ENCODE measurements at regions not wholly inside any gene's neighbourhood (a gene's known extent, or its start where the extent isn't known, plus 50 kb on each side); places are given as distances from the start of the nearest gene placed in this dataset.
A peak's percentile ranks its signal among the peaks of the same experiment; 100 is the strongest.

DNA sequence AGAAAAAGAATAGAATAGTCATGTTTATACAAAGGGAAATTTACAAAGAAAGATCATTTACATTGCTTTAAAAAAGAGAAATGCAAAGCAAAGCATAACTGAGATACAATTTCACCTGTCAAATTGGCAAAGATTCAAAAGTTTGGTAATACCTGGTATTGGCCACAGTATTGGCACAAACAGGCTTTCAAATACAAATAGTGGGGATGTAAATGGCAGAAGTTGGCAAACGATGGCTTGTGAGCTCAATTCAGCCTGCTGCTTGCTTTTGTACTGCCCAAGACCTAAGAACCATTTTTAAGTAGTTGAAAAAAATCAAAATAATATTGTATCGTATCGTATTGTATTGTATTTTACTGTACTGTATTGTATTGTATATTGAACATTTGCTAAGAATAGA lies 194.5 kb upstream of the JAG1 start:
- DNase-seq: no peak

DNA sequence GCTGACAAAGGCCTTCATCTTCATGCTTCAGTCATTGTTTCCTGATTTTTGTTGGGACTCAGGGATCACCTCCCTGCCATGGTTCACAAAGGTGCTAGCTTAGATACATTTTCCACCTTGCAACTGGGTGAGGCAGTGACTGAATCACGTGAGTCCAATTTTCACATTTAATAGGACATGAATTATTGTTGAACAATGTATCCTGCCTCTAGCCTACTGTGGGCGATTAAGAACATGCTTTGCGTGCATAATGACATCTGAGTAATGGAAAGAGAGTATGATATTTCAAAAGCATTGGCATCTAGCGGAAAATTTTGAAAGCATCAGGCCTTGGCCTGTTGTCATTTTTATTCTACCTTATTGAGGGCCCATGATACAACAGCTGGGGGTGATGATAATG lies 199.2 kb upstream of the JAG1 start:
- no peak for DNase-seq

DNA sequence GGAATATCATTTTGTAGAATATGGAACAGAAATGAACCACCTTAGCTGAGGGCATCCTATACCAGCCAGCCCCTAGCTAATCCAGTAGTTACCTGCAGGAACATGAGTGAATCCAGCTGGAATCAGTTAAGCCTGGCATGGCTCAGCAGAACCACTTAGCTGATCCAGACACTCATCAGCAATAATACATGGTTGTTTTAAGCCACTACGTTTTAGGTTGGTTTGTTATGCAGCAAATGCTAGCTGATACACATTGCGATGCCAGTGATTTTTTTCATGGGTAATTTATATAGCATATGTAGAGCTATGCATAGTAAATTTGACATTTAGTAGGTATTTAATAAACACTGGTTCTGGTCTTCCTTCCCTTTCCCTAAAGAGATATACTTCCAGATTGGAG lies 201.9 kb upstream of the JAG1 start:
- DNase-seq: no peak

DNA sequence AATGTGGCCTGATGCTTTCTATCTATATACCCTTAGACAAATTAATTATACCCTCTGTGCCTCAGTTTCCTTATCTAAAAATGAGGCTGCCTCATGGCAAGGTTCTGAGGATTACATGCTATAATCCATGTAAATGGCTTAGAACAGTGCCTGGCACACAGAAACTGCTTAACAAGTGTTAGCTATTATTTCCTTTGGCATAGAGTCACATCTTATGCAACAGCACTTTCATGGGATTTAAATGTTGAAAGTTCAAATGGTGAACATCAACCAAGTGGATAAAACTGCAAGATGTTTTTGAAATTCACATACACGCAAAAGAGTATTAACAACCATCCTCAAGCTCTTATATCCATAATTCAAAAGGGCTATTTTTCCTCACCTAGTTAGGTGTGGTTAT lies 202.8 kb upstream of the JAG1 start:
- DNase-seq: no peak

DNA sequence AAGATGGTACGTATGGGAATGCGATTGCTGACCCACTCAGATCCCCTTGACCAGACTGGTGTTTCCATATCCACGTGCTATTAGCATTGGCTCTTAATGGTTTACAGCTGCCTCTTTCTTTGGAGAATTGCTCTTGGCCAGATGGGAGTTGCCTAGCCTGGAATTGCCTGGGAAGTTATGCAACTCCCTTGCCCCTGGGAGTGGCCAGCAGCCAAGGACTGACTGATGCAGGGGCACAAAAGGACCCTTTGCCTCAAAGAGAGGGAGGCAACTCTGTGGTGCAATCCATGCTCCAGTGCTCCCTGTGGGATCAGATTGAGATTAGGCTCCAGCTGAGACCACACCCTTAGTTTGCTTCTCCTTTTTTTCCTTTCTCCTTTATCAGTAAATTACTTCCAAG lies 203.5 kb upstream of the JAG1 start:
- no peak for DNase-seq

DNA sequence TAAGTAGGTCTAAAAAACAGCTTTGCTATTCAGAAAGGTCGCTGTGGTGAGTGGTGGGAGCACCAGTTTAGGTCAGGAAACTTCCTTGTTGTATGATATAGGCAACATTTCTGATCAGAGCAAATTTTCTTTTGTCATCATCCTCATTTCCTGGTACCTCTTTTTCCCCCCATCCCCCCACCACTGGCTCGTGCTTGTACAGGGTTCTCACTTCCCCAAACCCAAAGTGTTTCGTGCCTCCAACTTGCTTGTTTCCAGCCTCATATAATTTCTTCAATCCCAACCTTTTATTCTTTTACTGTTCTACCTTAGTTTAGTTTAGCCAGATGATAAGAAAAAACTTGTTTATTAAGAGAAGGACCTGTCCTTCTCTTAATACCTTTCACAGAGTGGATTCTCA lies 209.4 kb upstream of the JAG1 start:
- no peak for DNase-seq

DNA sequence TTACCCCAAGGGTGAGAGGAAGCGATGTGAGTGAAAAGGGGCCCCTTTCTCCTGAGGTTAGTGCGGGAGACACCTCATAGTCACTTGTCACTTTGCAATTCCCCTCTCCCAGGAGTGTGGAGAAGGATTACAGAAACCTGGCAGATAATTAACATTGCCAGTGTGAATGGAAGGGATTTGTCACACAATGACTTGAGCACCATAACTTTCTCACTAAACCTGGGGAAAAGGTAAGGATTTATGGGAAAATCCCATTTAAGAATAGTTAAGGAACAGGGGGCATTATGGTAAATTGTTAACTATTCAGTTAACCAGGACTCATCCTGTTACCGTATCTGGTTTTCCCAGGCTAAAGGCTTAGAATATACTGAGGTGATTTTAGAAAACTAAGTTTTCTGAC lies 219.5 kb upstream of the JAG1 start:
- no peak for DNase-seq

DNA sequence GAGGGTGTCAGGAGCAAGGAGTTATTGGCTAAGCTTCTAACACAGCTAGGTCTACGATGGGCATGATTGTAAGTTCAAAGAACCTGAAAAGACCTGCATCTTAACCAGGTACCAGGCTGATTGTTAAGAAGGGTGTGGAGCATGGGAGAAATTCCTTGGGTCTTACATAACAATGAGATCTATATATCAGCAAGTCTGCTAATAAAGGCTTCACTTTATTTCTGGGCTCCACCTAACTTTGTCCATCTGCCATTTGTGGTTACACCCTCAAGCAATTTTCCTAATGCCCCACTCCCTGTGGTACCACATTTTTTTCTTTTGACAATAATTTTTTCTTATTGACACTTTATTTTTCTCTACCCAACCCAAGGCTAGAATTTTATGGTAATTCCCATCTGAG lies 223.5 kb upstream of the JAG1 start:
- no peak for DNase-seq

DNA sequence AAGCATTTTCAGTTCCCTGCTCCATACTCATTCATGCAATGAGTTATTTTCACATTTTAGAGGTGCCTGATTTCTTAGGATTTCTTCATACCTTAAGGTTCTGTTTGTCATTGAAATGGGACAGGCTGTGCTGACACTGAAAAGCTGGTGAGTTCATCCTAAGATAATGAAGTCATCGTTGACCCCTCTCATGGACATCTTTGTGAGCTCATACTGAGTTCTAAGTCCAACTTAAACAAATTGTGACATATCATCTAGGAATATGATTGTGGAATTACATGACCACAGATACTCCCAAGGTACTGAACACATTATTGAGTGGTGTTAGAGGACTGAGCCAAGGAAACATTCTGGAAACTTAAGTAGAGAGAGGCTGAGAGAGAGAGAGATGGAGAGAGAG lies 224.8 kb upstream of the JAG1 start:
- no peak for DNase-seq

DNA sequence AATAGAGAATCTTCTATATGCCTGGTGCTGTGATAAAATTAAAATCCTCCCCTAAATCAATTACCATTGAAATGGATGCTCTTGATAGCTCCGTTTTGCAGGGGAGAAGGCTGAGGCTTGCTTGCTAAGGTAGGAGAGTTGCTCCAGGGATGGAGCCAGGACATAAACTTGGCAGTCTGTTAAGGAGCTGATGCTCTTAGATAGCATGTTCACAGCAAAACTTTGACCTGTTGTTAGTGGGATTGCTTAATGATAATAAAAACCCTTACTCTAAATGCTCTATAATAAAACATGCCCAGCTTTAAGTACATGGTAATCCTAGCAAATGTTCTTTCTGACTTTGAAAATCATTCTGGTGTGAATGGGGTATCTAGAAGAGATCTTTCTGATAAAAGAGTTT lies 228.4 kb upstream of the JAG1 start:
- DNase-seq: no peak

DNA sequence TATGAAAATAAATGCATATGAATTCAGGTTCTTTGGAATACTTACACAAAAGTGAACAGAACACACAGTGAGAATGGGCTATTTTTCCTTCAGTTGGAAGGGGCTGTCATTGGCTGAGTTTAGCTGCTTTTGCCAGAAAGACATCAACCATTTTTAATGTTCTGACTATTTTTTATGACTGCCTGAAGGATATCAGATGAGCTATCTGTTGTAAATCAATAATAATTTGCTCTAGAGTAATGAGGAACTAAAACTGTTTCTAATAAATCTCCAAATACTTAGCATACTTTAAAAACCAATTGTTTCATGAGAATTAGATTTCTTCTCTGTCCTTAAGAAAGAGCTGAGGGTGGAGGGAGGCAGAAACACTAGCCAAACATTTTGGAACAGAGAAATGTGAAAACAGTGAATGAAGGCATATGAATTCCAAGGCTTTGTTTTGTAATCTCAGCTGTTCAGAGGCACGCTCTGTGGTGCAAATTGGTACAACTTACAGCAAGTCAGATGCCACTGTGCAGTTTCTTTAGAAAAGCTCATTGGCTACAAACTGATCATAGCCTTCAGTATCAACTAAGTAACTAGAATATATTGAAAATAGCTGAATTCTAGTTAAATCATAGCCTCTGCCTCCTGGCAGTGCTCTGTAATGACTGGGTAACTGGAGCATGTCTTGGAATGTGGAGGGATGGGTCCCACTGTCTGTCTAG lies 228.9 kb upstream of the JAG1 start:
- DNase-seq: no peak

DNA sequence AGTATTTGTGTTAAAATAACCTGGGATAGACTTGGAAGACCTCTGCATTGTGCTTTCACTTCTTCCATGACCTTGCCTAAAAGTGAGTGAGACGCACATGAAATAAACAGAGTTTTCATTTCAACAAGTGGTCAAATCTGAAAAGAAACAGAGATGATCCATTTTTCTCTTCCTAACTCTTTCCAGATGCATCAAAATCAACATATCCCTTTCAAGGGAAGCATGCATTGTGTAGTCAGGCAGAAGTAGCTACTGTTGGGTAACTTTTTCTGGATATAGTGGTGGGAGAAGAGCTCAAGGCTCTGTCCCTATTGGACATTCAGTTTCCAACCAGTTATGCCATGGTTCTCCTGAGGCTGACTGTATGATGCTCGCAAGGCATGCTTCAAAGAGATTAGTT lies 233.0 kb upstream of the JAG1 start:
- no peak for DNase-seq

DNA sequence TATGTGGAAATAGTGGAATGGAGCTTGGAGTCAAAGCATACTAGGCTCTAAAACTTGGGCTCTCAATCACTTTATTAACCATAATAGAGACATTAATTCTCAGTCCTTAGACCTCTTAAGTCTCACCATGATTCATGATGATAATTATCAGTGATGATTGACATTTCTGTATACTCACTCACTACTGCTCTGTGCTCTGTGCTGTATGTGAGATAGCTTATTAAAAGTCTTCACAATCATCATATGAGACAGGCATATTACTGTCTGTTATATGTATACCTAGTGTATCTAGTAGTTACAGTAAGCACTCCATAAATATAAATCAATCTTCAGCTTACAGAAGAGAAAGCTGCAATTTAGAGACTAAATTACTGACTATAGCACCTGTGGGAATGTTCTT lies 236.0 kb upstream of the JAG1 start:
- DNase-seq: no peak

DNA sequence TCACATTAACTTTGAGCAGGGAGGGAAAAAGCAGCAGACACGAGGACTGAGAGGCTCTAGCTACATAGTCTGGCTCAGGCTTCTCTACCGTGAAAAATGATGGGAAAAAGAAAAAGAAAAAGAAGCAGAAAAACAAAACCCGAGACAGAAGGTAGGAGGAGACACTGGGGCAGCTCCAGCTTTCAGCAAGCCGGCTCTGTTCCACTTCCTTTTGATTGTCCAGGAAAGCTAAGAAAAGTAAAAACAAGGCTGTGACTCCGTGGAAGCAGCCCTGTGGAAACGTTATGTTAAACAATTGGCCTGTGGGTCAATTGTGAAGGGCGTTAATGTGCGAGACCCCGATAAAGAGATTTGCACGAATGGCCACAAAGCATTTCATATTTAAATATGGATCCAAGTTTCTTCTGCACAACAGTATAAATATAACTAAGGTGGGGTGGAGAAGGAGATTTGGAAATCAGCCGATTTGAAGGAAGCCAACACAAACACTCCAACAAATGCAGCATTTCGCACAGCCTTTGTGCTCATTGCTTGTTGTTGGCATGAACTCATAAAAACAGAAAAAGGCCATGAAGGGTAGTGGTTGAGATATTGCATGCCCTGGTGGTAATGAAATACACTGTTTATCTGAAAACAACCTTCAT lies 236.9 kb upstream of the JAG1 start:
- no peak for DNase-seq

DNA sequence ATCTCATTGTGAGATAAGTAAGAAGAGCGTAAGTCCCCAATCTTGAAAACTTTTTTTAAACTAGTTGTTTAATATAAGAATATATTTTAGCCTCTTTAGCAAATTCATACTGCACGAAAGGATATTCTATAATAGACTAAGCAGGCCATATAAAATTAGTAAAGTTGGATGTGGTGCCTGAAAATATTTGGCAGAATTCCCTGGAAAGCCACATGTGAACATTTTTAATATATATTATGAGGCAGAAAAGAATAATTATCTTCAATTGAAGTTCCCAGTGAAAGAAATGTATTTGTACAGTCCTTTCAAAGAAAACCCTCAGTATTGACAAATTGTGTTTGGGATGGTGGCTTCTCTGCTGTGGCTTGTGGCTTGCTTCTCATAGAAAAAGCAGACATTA lies 237.5 kb upstream of the JAG1 start:
- no peak for DNase-seq

DNA sequence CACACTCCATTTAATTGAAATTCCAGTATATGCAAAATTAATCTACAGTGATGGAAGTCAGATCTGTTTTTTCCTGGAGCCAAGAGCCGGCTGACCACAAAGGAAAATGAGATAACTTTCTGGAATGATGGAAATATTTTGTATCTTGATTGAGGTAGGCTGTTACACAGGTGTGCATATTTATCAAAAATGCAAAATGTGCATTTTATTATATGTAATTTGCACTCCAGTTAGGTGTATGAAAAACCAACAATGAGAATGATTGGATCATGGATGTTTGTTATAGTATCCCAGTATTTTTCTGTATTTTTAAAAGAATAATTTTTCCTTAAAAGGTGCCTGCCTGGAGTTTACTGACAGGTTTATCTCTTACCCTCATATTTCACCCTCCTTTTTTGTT lies 242.0 kb upstream of the JAG1 start:
- no peak for DNase-seq

DNA sequence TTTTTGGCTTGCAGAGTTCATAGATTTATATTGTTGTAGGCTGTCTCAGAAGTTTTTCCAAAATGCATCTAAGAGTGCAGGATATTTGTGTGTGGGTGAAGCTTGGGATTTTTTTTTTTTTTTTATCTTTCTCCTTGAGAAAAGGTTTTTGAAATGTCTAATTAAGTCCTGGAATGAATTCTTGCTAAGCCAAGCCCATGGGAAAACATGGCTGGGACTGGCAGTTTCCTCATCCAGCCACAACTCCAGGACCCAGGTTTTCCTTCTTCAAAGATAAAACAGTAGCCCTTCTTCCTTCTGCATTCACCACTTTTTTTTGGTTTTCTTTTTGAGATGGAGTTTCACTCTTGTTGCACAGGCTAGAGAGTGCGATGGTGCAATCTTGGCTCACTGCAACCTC lies 242.5 kb upstream of the JAG1 start:
- no peak for DNase-seq

DNA sequence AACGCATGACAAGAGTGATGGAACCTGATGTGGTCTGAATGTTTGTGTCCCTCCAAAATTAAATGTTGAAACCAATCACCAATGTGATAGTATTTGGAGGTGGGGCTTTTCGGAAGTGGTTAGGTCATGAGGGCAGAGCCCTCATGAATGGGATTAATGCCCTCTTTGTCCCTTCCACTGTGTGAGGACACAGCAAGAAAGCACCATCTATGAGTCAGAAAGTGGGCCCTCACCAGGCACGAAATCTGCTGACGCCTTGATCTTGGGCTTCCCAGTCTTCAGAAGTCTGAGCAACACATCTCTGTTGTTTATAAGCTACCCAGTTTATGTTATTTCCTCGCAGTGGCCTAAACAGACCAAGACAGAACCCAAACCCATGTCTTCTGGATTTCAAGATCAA lies 244.0 kb upstream of the JAG1 start:
- DNase-seq: no peak

DNA sequence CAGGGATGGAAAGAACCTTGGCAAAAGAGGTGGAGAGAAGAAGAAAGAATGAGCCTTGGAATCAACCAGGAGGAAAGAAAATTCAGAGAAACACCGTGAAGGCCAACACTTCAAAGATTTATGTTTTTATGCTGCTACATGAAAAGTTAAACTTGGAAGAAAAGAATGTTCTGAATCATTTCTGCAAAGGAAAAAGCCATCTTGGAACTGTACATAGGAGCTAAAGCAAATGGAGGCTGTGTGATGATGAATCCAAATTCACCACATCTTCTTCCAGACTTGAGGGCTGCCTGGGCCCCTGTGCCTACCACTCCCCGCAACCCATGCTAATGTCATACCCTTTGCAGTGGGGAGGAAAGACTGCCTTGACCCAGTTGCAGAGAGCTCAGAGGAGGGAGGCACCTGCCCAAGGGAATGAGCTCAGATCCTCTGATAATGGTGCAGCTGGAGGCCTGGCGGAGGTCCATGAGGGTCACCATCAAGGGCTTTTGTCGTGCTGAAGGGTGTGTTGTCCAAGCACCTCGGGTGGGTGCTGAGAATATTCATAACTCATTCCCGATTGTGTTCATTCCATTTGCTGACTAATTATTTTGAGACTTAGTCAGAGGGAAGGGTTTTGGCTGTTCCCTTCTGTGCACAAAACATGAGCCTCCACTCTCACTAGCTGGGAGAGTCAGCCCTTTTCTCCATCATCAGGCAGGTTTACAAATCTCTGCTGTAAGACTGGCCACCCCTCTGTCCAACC lies 245.8 kb upstream of the JAG1 start:
- no peak for DNase-seq

DNA sequence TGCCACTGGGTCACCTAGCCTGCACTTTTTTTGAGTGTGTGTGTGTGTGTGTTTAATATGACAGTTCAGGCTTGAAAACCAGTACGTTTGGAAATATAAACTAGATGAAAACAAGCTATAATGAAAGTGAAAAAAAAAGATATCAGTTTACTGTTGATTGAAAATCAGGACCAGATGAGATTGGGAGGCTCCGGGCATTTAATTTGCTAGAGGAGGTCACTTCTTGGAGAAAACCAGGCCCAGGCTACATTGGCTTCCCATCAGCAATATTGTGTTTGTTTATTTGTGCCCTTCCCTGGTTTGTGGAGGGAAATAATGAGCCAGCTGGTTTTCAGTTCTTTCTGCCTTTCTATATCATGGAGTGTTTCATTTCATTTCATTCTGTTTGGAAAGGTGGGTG lies 246.6 kb upstream of the JAG1 start:
- no peak for DNase-seq

DNA sequence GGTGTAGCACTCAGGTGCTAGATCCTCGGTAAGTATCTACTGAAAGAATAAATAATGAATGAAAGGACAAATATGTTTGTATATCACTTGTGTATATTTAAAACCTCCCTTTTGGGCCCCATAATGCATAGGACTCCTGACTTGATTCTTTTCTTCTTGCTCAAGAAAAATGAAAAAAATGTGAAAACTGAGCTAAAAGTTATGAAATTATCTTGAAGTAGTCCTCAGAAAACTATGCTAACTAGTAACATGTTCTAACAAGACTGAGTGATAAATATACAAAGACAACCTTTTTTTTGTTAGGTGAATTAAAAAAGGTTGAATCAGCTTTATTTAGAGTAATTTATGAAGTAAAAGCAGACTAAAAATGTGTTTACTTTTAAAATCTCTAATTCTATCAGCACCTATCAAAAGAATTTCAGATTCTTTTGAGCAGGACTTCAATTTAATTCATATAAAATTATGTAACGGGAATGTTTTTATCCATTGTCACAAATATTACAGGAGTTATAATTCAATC lies 247.8 kb upstream of the JAG1 start:
- DNase-seq: no peak

DNA sequence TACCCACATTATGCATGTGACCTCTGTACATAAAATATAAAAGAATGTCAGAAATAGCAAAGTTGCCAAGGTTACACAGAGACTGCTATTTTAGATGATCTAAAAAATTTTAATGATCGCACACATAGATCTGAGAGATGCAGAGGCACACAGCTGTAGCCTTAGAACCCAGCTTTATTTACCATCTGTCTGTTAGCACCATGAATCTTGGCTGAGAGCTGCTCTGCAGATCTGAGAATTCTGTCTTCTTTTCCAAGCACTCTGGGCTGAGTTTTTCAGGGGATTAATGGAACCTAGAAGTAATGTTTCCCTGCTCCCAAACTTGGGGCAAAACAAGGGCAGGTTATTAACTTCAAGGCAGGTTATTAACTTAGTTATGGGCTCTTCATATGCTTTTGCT lies 248.7 kb upstream of the JAG1 start:
- no peak for DNase-seq

DNA sequence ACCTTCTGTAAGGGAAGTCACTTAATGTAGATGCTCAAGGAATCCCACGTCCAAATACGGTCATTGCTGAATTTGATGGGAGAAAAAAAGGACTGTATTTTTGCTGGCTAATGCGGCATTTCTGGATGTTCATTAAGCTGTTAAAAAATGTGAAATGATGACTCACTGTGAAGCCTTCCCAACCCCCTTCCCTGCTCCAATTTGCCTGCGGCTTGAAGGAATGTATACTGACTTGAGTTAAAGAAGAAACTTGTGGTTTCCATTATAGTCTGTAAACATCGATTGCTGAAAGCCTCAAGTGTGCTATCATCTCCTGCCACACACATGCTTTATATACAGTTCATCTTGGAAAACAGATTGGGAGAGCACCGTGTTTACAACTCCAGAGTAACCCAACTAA lies 249.1 kb upstream of the JAG1 start:
- no peak for DNase-seq

DNA sequence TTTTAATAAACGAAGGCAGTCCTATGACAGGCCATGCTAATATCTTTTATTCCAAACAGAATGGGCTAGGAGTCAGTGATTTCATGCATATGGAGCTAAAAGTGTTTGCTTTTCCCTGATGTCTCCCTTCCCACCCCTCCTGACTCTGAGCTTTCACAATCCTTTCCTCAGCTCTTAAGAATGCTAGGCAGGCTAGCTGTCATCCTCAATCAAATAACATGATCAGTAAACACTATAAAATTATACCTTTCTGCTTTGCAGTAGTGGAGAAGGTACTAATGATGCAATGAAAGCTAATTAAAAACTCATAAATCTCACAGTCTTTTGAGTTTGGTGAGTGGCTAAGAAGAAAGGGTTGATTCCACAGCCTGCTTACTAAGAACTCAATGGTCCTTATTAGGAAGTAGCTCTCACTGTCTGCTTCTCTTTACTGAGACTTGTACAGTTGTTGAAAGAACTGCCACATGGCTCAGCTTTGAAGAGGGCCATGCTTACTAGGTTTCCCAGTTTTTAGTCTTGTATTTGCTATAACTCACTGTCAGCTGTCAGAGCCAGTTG lies 250.9 kb upstream of the JAG1 start:
- peak; percentile 93 for DNase-seq
